Keratinocyte (primary cell): ENCODE measurements at regions not wholly inside any gene's neighbourhood (a gene's known extent, or its start where the extent isn't known, plus 50 kb on each side); places are given as distances from the start of the nearest gene placed in this dataset.

Source experiments
- DNase-seq: peaks from one replicate; pipeline ENCODE4 v3.0.0-alpha.2; 2011; ENCODE audit warnings: low read depth, missing footprints, low spot score
- FAIRE-seq: peaks from 2 replicates; lab custom pipeline; 2011; peaks lifted over from hg19 to GRCh38; lab: Jason Lieb, UNC
- H2AFZ ChIP-seq: 2 replicates; pipeline ENCODE4 v1.6.0; 2012; ENCODE audit warnings: low read length, control low read depth, inconsistent platforms; ENCODE audit not compliant: control insufficient read depth
- H3K27ac ChIP-seq: 2 replicates; pipeline ENCODE4 v1.5.1; 2011; ENCODE audit warnings: low read length; ENCODE audit not compliant: control insufficient read depth, insufficient read depth
- H3K27me3 ChIP-seq: 3 replicates; pipeline ENCODE4 v1.6.0; 2011; ENCODE audit warnings: low read length; ENCODE audit not compliant: control insufficient read depth, insufficient read depth; ENCODE audit errors: extremely low read depth
- H3K36me3 ChIP-seq, 2 experiments: 2 replicates in 1 of 2; 3 replicates in 1 of 2; pipeline ENCODE4 v1.5.1; 2011; ENCODE audit warnings: low read length in 2 of 2, mild to moderate bottlenecking in 1 of 2; ENCODE audit not compliant: control insufficient read depth in 2 of 2, insufficient read depth in 2 of 2; ENCODE audit errors: extremely low read depth in 1 of 2
- H3K4me1 ChIP-seq: 3 replicates; pipeline ENCODE4 v1.5.1; 2011; ENCODE audit warnings: low read length; ENCODE audit not compliant: control insufficient read depth, insufficient read depth; ENCODE audit errors: extremely low read depth
- H3K4me2 ChIP-seq: 3 replicates; pipeline ENCODE4 v1.6.0; 2011; ENCODE audit warnings: low read depth, low read length; ENCODE audit not compliant: control insufficient read depth, insufficient read depth; ENCODE audit errors: extremely low read depth
- H3K4me3 ChIP-seq, 3 experiments: fragments of 200-600 bp in 1 of 3; sonication (generic) in 1 of 3; 2 replicates in 2 of 3; 3 replicates in 1 of 3; pipeline ENCODE4 v1.5.1; 2011 to 2016; ENCODE audit warnings: low read length in 3 of 3, mild to moderate bottlenecking in 3 of 3, control low read depth in 2 of 3, inconsistent platforms in 1 of 3, low read depth in 1 of 3, mixed read lengths in 1 of 3, mixed run types in 1 of 3, moderate library complexity in 1 of 3; ENCODE audit not compliant: control insufficient read depth in 2 of 3, insufficient read depth in 2 of 3; ENCODE audit errors: extremely low read depth in 1 of 3
- H3K79me2 ChIP-seq: 2 replicates; pipeline ENCODE4 v1.6.0; 2012; ENCODE audit warnings: low read length; ENCODE audit not compliant: control insufficient read depth, insufficient read depth
- H3K9ac ChIP-seq: 3 replicates; pipeline ENCODE4 v1.6.0; 2011; ENCODE audit warnings: low read length; ENCODE audit not compliant: control insufficient read depth, insufficient read depth; ENCODE audit errors: extremely low read depth
- H3K9me1 ChIP-seq: 3 replicates; pipeline ENCODE4 v1.6.0; 2011; ENCODE audit warnings: low read length; ENCODE audit not compliant: control insufficient read depth, insufficient read depth; ENCODE audit errors: extremely low read depth
- H3K9me3 ChIP-seq: 2 replicates; pipeline ENCODE4 v1.5.1; 2012; ENCODE audit warnings: low read depth, low read length; ENCODE audit not compliant: control insufficient read depth
- H4K20me1 ChIP-seq: 3 replicates; pipeline ENCODE4 v1.6.0; 2011; ENCODE audit warnings: low read length; ENCODE audit not compliant: control insufficient read depth, insufficient read depth; ENCODE audit errors: extremely low read depth
- EZH2 ChIP-seq: IDR thresholded peaks from one replicate; pipeline ENCODE4 v1.6.1; 2012; ENCODE audit warnings: inconsistent platforms, mild to moderate bottlenecking, low read length, moderate library complexity
- dilution Hi-C: fragments of 300-500 bp; cut with MboI; formaldehyde crosslinking; loops from one replicate; pipeline ENCODE4 v1.7.0; 2020; ENCODE audit warnings: low sequenced_read_pairs; ENCODE audit not compliant: extremely low pct_ligation_motif_present
- TF ChIP-seq, protein P1 (sequence below), 3 experiments: IDR thresholded peaks in 1 of 3; conservative IDR thresholded peaks in 1 of 3; optimal IDR thresholded peaks in 1 of 3; 2 replicates in 2 of 3; 3 replicates in 1 of 3; pipeline versions ENCODE3 to v1.5.1; 2011; ENCODE audit warnings: low read length in 3 of 3, mild to moderate bottlenecking in 3 of 3, moderate library complexity in 2 of 3, control low read depth in 1 of 3, inconsistent platforms in 1 of 3; ENCODE audit not compliant: insufficient read depth in 2 of 3; ENCODE audit errors: extremely low read depth in 1 of 3

DNA sequence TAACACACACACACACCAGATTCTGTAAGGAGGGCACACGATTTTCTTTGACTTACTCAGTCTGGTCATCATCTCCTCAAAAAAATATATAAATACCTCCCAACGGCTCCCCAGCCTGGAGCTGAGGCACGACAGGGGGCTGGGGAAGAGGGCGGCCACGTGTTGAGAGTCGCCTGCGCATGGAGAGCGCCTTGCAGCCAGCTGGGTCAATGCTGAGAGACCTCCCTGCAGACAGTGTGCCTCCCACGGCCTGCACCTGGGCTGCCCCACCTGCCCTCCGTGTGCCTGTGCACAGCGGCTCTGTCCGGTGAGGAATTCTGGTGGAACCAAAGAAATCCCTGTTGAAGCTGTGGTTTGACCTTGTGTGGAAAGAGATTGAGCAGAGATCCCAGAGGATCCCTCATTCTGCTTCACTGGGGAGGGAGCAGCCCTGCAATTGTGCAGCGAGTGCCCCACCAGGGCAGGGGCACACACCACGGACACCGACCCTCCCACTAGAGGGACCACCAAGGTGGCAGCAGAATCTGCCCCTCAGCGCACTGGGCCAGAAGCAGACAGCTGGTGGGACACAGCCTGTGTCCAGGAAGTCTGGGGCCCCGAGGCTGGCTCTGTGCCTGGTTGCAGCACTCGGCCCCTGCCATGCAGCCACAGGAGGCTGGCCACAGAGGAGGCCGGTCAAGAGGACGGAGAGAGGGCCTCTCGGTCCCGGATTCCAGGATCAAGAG is 150.5 kb upstream of the PPP2R2D start:
- H3K4me1 ChIP-seq, result no peaks in the 10 kb centered on the region
- no peaks in the 10 kb centered on the region for H3K79me2 ChIP-seq
- no peaks in the 10 kb centered on the region for H3K36me3 ChIP-seq
- TF ChIP-seq EZH2, result no peak
- TF ChIP-seq, protein P1, sequence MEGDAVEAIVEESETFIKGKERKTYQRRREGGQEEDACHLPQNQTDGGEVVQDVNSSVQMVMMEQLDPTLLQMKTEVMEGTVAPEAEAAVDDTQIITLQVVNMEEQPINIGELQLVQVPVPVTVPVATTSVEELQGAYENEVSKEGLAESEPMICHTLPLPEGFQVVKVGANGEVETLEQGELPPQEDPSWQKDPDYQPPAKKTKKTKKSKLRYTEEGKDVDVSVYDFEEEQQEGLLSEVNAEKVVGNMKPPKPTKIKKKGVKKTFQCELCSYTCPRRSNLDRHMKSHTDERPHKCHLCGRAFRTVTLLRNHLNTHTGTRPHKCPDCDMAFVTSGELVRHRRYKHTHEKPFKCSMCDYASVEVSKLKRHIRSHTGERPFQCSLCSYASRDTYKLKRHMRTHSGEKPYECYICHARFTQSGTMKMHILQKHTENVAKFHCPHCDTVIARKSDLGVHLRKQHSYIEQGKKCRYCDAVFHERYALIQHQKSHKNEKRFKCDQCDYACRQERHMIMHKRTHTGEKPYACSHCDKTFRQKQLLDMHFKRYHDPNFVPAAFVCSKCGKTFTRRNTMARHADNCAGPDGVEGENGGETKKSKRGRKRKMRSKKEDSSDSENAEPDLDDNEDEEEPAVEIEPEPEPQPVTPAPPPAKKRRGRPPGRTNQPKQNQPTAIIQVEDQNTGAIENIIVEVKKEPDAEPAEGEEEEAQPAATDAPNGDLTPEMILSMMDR (optimal IDR thresholded peaks at IDR 0.05 in 1 of 3, IDR thresholded peaks at IDR 0.05 in 1 of 3, conservative IDR thresholded peaks at IDR 0.05 in 1 of 3; ENCODE audit: extremely low read depth in 1 of 3, insufficient read depth in 2 of 3, low read length in 3 of 3), result no peak
- no peak overlapping the region for H3K4me2 ChIP-seq
- FAIRE-seq (no peak), DNase-seq (no peak)
- H3K27me3 ChIP-seq, result no peaks in the 10 kb centered on the region
- no peak overlapping the region for H3K4me3 ChIP-seq
- H3K9me1 ChIP-seq, result no peaks in the 10 kb centered on the region
- dilution Hi-C loops, result no loop called here
- no peak overlapping the region for H2AFZ ChIP-seq
- H4K20me1 ChIP-seq, result no peaks in the 10 kb centered on the region
- no peak overlapping the region for H3K9ac ChIP-seq
- peaks cover 1% of the 10 kb centered on the region for H3K9me3 ChIP-seq
- no peak overlapping the region for H3K27ac ChIP-seq

DNA sequence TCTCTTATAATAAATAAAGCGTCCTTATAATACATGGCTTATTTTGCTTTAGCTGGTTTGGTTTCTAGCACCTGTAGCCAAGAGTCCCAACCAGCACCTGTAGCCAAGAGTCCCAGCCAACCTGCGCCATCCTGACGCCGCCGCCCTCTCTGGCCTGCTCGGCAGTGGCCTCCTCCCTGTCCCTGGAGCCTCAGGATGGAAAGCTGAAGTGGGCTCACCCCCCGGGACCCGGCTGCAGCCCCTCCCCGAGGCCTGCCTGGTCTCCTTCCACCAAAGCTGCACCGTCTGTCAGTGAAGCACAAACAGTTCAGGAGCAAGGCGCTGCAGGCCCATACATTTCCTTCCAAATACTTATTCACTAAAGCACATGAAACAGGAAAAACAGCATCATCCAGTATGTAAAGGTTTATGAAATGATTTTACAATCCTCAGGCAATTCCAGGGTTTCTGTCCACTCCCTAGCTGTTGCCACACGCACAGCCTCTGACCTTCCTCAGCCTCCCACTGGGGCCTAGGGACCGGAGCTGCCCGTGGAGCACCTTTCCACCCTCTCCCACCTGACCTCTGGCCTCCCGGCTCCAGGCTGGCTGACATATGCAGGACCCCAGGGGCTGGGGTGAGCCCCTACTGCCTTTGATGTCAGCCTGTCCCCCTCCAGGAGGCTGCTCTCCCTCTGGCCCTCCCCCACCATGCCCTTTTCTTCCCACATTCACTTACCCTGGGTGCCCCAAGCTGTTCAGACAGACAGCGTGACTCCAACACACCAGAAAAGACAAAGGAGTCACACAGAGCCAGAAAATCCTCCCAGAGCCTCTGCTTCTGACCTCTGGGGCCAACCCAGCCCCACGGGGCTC is 149.6 kb upstream of the PPP2R2D start:
- Histone ChIP-seq H3K4me3 (no peak overlapping the region), H3K4me2 (no peak overlapping the region), H3K79me2 (no peaks in the 10 kb centered on the region), H3K27me3 (no peaks in the 10 kb centered on the region), H3K27ac (no peak overlapping the region), H3K9me3 (no peaks in the 10 kb centered on the region), H2AFZ (no peak overlapping the region), H3K9ac (no peak overlapping the region), H3K9me1 (no peaks in the 10 kb centered on the region), H3K4me1 (no peaks in the 10 kb centered on the region), H4K20me1 (no peaks in the 10 kb centered on the region), H3K36me3 (no peaks in the 10 kb centered on the region)
- FAIRE-seq (no peak), DNase-seq (no peak)
- dilution Hi-C loops, result no loop called here
- TF ChIP-seq EZH2, result no peak
- TF ChIP-seq, protein P1 (optimal IDR thresholded peaks at IDR 0.05 in 1 of 3, IDR thresholded peaks at IDR 0.05 in 1 of 3, conservative IDR thresholded peaks at IDR 0.05 in 1 of 3; ENCODE audit: extremely low read depth in 1 of 3, insufficient read depth in 2 of 3, low read length in 3 of 3), result no peak
